PC-3 (cell line): ENCODE measurements at regions not wholly inside any gene's neighbourhood (a gene's known extent, or its start where the extent isn't known, plus 50 kb on each side); places are given as distances from the start of the nearest gene placed in this dataset.

Source experiments
- CTCF ChIP-seq: fragments of 300-600 bp; sonication (generic); conservative IDR thresholded peaks from 2 replicates; pipeline ENCODE4 v1.5.1; 2017; ENCODE audit warnings: antibody characterized with exemption, low read depth, mild to moderate bottlenecking, low read length
- EZH2 ChIP-seq: fragments of 300-600 bp; sonication (generic); IDR thresholded peaks from one replicate; pipeline ENCODE4 v1.6.1; 2017; ENCODE audit warnings: antibody characterized with exemption, mild to moderate bottlenecking, low read length; ENCODE audit not compliant: unreplicated experiment
- EZH2phosphoT487 ChIP-seq: fragments of 300-600 bp; sonication (generic); IDR thresholded peaks from 2 replicates; pipeline ENCODE4 v1.6.1; 2018; ENCODE audit warnings: mild to moderate bottlenecking, antibody characterized with exemption, low read length, borderline replicate concordance

GRCh38 chr3:16066545-16066944 lies 107.9 kb upstream of the GALNT15 start:
- TF ChIP-seq CTCF (no peak), EZH2phosphoT487 (no peak), EZH2 (no peak)
